BJ (cell line): ENCODE measurements at regions not wholly inside any gene's neighbourhood (a gene's known extent, or its start where the extent isn't known, plus 50 kb on each side); places are given as distances from the start of the nearest gene placed in this dataset.

Experiments used
- CTCF ChIA-PET: fragments of 350-600 bp; formaldehyde crosslinking; extraction: SDS; loops from one replicate; lab custom pipeline; 2021; ENCODE audit warnings: antibody characterized with exemption, inconsistent platforms; lab: Yijun Ruan, JAX
- POLR2A ChIA-PET: fragments of 300-600 bp; sonication (Branson Sonifier 250); formaldehyde crosslinking; extraction: SDS; loops from one replicate; lab custom pipeline; 2021; ENCODE audit warnings: antibody characterized with exemption; lab: Charles Lee
- DNase-seq: peaks from one replicate; pipeline ENCODE4 v3.0.0-alpha.2; 2011; ENCODE audit warnings: low read depth
- H3K27me3 ChIP-seq: 2 replicates; pipeline ENCODE4 v1.6.0; 2011; ENCODE audit warnings: low read length; ENCODE audit not compliant: control insufficient read depth, insufficient read depth
- H3K36me3 ChIP-seq: 2 replicates; pipeline ENCODE4 v1.5.1; 2011; ENCODE audit warnings: low read length; ENCODE audit not compliant: control insufficient read depth, insufficient read depth
- H3K4me3 ChIP-seq: 2 replicates; pipeline ENCODE4 v1.5.1; 2011; ENCODE audit warnings: low read depth, mild to moderate bottlenecking, control low read depth, low read length
- TF ChIP-seq, protein P1 (sequence below): IDR thresholded peaks from 2 replicates; pipeline ENCODE4 v1.5.1; 2011; ENCODE audit warnings: low read depth, mild to moderate bottlenecking, control low read depth, inconsistent platforms, low read length, moderate library complexity; ENCODE audit not compliant: insufficient read depth

DNA sequence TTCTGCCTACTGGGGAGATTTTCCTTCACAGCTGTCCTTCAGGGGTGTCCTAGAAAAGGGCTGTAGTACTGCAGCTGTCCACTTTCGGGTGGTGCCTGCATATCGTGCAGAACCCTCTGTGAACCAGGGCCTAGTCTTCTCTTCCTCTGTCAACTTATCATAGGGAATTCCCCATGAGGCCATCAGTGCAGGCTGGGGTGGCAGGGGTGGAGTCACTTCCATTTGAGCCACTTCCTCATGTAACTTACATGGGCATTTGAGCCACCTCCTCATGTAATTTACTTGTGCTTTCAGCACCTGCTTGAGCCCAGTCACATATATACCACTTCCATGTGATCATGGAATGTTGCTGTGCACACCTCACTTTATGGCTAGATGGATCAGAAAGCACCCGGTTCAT, 742.0 kb upstream of the RGMB start:
- DNase-seq, result no peak
- no peaks in the 10 kb centered on the region for H3K36me3 ChIP-seq
- ChIA-PET CTCF (no interaction called here), POLR2A (no interaction called here)
- H3K4me3 ChIP-seq, result no peak overlapping the region
- no peaks in the 10 kb centered on the region for H3K27me3 ChIP-seq
- TF ChIP-seq, protein P1, sequence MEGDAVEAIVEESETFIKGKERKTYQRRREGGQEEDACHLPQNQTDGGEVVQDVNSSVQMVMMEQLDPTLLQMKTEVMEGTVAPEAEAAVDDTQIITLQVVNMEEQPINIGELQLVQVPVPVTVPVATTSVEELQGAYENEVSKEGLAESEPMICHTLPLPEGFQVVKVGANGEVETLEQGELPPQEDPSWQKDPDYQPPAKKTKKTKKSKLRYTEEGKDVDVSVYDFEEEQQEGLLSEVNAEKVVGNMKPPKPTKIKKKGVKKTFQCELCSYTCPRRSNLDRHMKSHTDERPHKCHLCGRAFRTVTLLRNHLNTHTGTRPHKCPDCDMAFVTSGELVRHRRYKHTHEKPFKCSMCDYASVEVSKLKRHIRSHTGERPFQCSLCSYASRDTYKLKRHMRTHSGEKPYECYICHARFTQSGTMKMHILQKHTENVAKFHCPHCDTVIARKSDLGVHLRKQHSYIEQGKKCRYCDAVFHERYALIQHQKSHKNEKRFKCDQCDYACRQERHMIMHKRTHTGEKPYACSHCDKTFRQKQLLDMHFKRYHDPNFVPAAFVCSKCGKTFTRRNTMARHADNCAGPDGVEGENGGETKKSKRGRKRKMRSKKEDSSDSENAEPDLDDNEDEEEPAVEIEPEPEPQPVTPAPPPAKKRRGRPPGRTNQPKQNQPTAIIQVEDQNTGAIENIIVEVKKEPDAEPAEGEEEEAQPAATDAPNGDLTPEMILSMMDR, result no peak

DNA sequence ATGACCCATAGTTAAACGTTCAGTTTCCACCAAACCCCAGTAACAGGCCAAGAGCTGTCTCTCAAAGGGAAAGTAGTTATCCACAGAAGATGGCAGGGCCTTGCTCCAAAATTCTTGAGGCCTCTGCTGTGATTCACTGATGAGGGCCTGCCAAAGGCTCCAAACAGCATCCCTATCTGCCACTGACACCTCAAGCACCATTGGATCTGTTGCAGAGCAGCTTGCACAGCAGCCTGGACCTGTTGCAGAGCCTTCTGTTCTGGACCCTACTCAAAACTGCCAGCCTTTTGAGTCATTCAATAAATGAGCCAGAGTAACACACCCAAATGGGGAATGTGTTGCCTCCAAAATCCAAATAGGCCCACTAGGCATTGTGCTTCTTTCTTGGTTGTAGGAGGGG, 741.5 kb upstream of the RGMB start:
- H3K36me3 ChIP-seq, result no peaks in the 10 kb centered on the region
- H3K4me3 ChIP-seq, result no peak overlapping the region
- no peaks in the 10 kb centered on the region for H3K27me3 ChIP-seq
- no peak for DNase-seq
- ChIA-PET CTCF (no interaction called here), POLR2A (no interaction called here)
- TF ChIP-seq, protein P1, result no peak

DNA sequence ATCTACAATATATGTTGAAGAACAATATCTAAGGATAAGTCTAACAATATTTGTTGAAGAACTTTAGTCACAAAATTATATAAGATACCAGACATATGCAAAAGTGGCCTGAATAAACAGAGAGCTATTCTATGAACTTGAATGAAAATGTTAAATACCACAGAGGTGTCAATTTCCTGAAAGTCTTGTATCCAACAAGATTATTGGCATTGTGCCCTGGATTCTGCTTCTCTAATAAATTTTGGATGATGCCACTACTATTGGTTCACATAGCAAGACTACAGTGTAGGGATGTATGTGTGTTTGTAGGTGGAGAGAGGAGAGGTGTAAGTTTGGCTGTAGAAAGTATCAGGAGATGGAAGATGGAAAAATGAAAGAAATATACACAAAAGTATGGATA, 731.8 kb upstream of the RGMB start:
- DNase-seq, result no peak
- ChIA-PET CTCF (no interaction called here), POLR2A (no interaction called here)
- H3K36me3 ChIP-seq, result no peaks in the 10 kb centered on the region
- TF ChIP-seq, protein P1, result no peak
- H3K4me3 ChIP-seq, result no peak overlapping the region
- no peaks in the 10 kb centered on the region for H3K27me3 ChIP-seq

DNA sequence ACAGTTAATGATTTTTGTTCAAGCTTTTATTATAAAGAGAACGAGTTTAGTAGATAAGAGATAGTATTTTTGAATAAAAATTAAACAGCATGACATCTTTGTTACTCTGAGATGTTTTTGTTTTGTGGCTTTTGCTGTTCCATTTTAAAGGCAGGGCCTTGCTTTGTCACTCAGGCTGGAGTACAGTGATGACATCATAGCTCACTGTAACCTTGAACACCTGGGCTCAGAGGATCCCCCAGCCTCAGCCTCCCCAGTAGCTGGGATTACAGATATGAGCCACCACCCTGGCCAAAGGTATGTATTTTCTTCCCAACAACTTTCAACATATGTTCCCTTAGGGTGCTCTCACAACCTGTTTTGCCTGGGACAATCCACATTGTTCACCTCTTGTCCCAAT, 730.9 kb upstream of the RGMB start:
- Histone ChIP-seq H3K27me3 (no peaks in the 10 kb centered on the region), H3K36me3 (no peaks in the 10 kb centered on the region), H3K4me3 (no peak overlapping the region)
- ChIA-PET POLR2A (no interaction called here), CTCF (no interaction called here)
- no peak for DNase-seq
- TF ChIP-seq, protein P1, result no peak

DNA sequence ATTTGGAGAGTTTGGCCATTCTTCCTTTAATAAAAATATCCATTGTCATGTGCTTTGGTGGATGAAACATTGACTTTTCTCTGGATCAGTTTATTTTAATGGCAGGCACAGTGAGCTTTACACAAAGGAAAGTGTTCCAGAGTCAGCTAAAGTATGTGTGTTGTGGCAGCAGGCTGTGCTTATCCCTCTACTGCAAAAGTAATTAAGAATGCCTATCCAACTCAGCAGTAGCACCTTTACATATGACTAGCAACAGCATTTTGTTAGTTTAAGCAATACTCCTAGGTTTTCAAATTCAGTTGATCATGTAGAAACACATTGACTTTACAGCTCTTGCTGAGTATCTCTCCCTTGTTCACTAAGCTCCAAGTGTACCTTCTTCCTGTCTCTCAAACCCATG, 730.5 kb upstream of the RGMB start:
- no peaks in the 10 kb centered on the region for H3K27me3 ChIP-seq
- ChIA-PET CTCF (no interaction called here), POLR2A (no interaction called here)
- no peaks in the 10 kb centered on the region for H3K36me3 ChIP-seq
- no peak for DNase-seq
- H3K4me3 ChIP-seq, result no peak overlapping the region
- TF ChIP-seq, protein P1, result no peak
